Activated CD4-positive, alpha-beta T cell treated with anti-CD3 and anti-CD28 coated beads for 36 hours (primary cell): ENCODE measurements at regions not wholly inside any gene's neighbourhood (a gene's known extent, or its start where the extent isn't known, plus 50 kb on each side); places are given as distances from the start of the nearest gene placed in this dataset.
"Not testable (repeated sequence)": the region's sequence is repeated elsewhere in the genome, so short reads cannot be mapped to it uniquely, and the experiment has no call there.

Experiments
- ATAC-seq: fragments of 200-7000 bp; cut with Tn5 transposase; one replicate; pipeline ENCODE4 v1.10.0; 2021; ENCODE audit warnings: mild to moderate bottlenecking, moderate library complexity
- CTCF ChIA-PET: fragments of 350-600 bp; sonication (Branson Sonifier 250); formaldehyde crosslinking; loops from one replicate; lab custom pipeline; 2021; ENCODE audit warnings: antibody characterized with exemption; lab: Charles Lee
- POLR2A ChIA-PET: fragments of 350-600 bp; sonication (Branson Sonifier 250); formaldehyde crosslinking; loops from one replicate; lab custom pipeline; 2021; ENCODE audit warnings: antibody characterized with exemption, inconsistent platforms; lab: Charles Lee
- DNase-seq: peaks from one replicate; pipeline ENCODE4 v3.0.0-alpha.2; 2020
- H3K27ac Mint-ChIP-seq: one replicate; pipeline ENCODE4 v1.8.0; 2021; ENCODE audit warnings: mixed read lengths
- H3K27me3 Mint-ChIP-seq: one replicate; pipeline ENCODE4 v1.8.0; 2021; ENCODE audit warnings: mixed read lengths
- H3K36me3 Mint-ChIP-seq: one replicate; pipeline ENCODE4 v1.8.0; 2021; ENCODE audit warnings: low read depth, mixed read lengths
- H3K4me1 Mint-ChIP-seq: one replicate; pipeline ENCODE4 v1.8.0; 2021; ENCODE audit warnings: mixed read lengths
- H3K4me3 Mint-ChIP-seq: one replicate; pipeline ENCODE4 v1.8.0; 2021; ENCODE audit warnings: mild to moderate bottlenecking, moderate library complexity, mixed read lengths
- H3K9me3 Mint-ChIP-seq: one replicate; pipeline ENCODE4 v1.8.0; 2021; ENCODE audit warnings: low read depth, mixed read lengths
- intact Hi-C, 2 experiments: fragments of 100-400 bp; cut with DNase I in 1 of 2; cut with micrococcal nuclease in 1 of 2; formaldehyde crosslinking; loops; one replicate each; pipeline versions ENCODE4 v1.14.2 to v1.15.1; 2022 to 2024; cut with DNase I, micrococcal nuclease

- ATAC-seq (no peak), DNase-seq (no peak)
- Mint-ChIP-seq H3K27me3 (peaks cover 53% of the 10 kb centered on the region), H3K4me3 (no peak overlapping the region), H3K36me3 (peaks cover 5% of the 10 kb centered on the region), H3K4me1 (no peaks in the 10 kb centered on the region), H3K27ac (no peak overlapping the region), H3K9me3 (peaks cover 5% of the 10 kb centered on the region)
- intact Hi-C loops: no loop called here
- POLR2A ChIA-PET: no interaction called here
- CTCF ChIA-PET: no interaction called here
Observed at GRCh38 chr6:16993396-16993795, 108.5 kb upstream of the STMND1 start.

GRCh38 chr6:16991981-16992629 lies 109.7 kb upstream of the STMND1 start:
- Mint-ChIP-seq H3K27ac (no peak overlapping the region), H3K4me1 (no peaks in the 10 kb centered on the region), H3K9me3 (peaks cover 8% of the 10 kb centered on the region), H3K4me3 (no peak overlapping the region), H3K36me3 (peaks cover 5% of the 10 kb centered on the region), H3K27me3 (peaks cover 47% of the 10 kb centered on the region)
- CTCF ChIA-PET: interaction anchor here (0.7 to 1.1 kb wide), 2 partner anchors 27 to 94 kb away, joined by 3 to 4 read pairs; no protein-coding TSS in a partner anchor
- no peak for ATAC-seq
- DNase-seq: no peak
- intact Hi-C loops: no loop called here
- POLR2A ChIA-PET: no interaction called here

GRCh38 chr6:16989976-16990375 lies 111.9 kb upstream of the STMND1 start:
- H3K4me1 Mint-ChIP-seq, H3K9me3 Mint-ChIP-seq, H3K27ac Mint-ChIP-seq, H3K4me3 Mint-ChIP-seq, ATAC-seq, intact Hi-C loops, H3K36me3 Mint-ChIP-seq, DNase-seq, POLR2A ChIA-PET: not testable (repeated sequence)
- H3K27me3 Mint-ChIP-seq: peaks cover 42% of the 10 kb centered on the region
- CTCF ChIA-PET: interaction anchor here (1.2 kb wide), 1 partner anchor 26 kb away, joined by 3 read pairs; no protein-coding TSS in a partner anchor

- H3K36me3 Mint-ChIP-seq: peaks cover 5% of the 10 kb centered on the region
- intact Hi-C loops: no loop called here
- ChIA-PET POLR2A (no interaction called here), CTCF (no interaction called here)
- H3K27me3 Mint-ChIP-seq: peaks cover 43% of the 10 kb centered on the region
- H3K27ac Mint-ChIP-seq: no peak overlapping the region
- peaks cover 8% of the 10 kb centered on the region for H3K9me3 Mint-ChIP-seq
- no peaks in the 10 kb centered on the region for H3K4me1 Mint-ChIP-seq
- DNase-seq (no peak), ATAC-seq (no peak)
- no peak overlapping the region for H3K4me3 Mint-ChIP-seq
Observed at GRCh38 chr6:16989382-16989781, 112.5 kb upstream of the STMND1 start.

GRCh38 chr6:16987996-16988395 lies 113.9 kb upstream of the STMND1 start:
- H3K27ac Mint-ChIP-seq: no peak overlapping the region
- ATAC-seq (no peak), DNase-seq (no peak)
- no peaks in the 10 kb centered on the region for H3K4me1 Mint-ChIP-seq
- H3K27me3 Mint-ChIP-seq: peaks cover 45% of the 10 kb centered on the region
- peaks cover 8% of the 10 kb centered on the region for H3K9me3 Mint-ChIP-seq
- intact Hi-C loops: no loop called here
- CTCF ChIA-PET: no interaction called here
- H3K4me3 Mint-ChIP-seq: no peak overlapping the region
- POLR2A ChIA-PET: no interaction called here
- peaks cover 5% of the 10 kb centered on the region for H3K36me3 Mint-ChIP-seq

GRCh38 chr6:16985513-16986284 lies 116.2 kb upstream of the STMND1 start:
- H3K9me3 Mint-ChIP-seq: peaks cover 8% of the 10 kb centered on the region
- H3K36me3 Mint-ChIP-seq: peaks cover 5% of the 10 kb centered on the region
- peaks cover 40% of the 10 kb centered on the region for H3K27me3 Mint-ChIP-seq
- ChIA-PET CTCF (no interaction called here), POLR2A (interaction anchor here (0.5 kb wide), 1 partner anchor 285 kb away, joined by 3 read pairs; no protein-coding TSS in a partner anchor)
- no peaks in the 10 kb centered on the region for H3K4me1 Mint-ChIP-seq
- no peak for DNase-seq
- H3K4me3 Mint-ChIP-seq: no peak overlapping the region
- ATAC-seq: no peak
- H3K27ac Mint-ChIP-seq: no peak overlapping the region
- intact Hi-C loops: no loop called here

- no peak for DNase-seq
- Mint-ChIP-seq H3K9me3 (no peaks in the 10 kb centered on the region), H3K27ac (no peak overlapping the region), H3K27me3 (peaks cover 47% of the 10 kb centered on the region), H3K4me3 (no peak overlapping the region), H3K4me1 (no peaks in the 10 kb centered on the region), H3K36me3 (no peaks in the 10 kb centered on the region)
- intact Hi-C loops: no loop called here
- ChIA-PET CTCF (interaction anchor here (1.1 kb wide), 2 partner anchors 32 to 33 kb away, joined by 3 read pairs; no protein-coding TSS in a partner anchor), POLR2A (no interaction called here)
- ATAC-seq: no peak
Observed at GRCh38 chr6:16982807-16983206, 119.0 kb upstream of the STMND1 start.

GRCh38 chr6:16979677-16980370 lies 122.0 kb upstream of the STMND1 start:
- peaks cover 49% of the 10 kb centered on the region for H3K27me3 Mint-ChIP-seq
- H3K36me3 Mint-ChIP-seq: no peaks in the 10 kb centered on the region
- DNase-seq (no peak), ATAC-seq (no peak)
- H3K4me1 Mint-ChIP-seq: no peaks in the 10 kb centered on the region
- ChIA-PET POLR2A (no interaction called here), CTCF (interaction anchor here (0.8 to 1.4 kb wide), 3 partner anchors 15 to 163 kb away, joined by 3 to 5 read pairs (median 3); no protein-coding TSS in a partner anchor)
- no peak overlapping the region for H3K4me3 Mint-ChIP-seq
- no peak overlapping the region for H3K27ac Mint-ChIP-seq
- intact Hi-C loops: no loop called here
- no peaks in the 10 kb centered on the region for H3K9me3 Mint-ChIP-seq

- Mint-ChIP-seq H3K9me3 (no peaks in the 10 kb centered on the region), H3K36me3 (no peaks in the 10 kb centered on the region), H3K4me3 (no peak overlapping the region), H3K27me3 (peaks cover 47% of the 10 kb centered on the region), H3K4me1 (no peaks in the 10 kb centered on the region), H3K27ac (no peak overlapping the region)
- ChIA-PET CTCF (interaction anchor here (0.5 to 1.4 kb wide), 3 partner anchors 13 to 483 kb away, joined by 3 to 5 read pairs (median 3); no protein-coding TSS in a partner anchor), POLR2A (no interaction called here)
- intact Hi-C loops: no loop called here
- peak; percentile 71 for ATAC-seq
- DNase-seq: no peak
Observed at GRCh38 chr6:16978686-16979085, 123.2 kb upstream of the STMND1 start.

GRCh38 chr6:16976385-16977183 lies 125.3 kb upstream of the STMND1 start:
- ATAC-seq: no peak
- peaks cover 51% of the 10 kb centered on the region for H3K27me3 Mint-ChIP-seq
- no peaks in the 10 kb centered on the region for H3K9me3 Mint-ChIP-seq
- no peak overlapping the region for H3K4me3 Mint-ChIP-seq
- CTCF ChIA-PET: no interaction called here
- no peak overlapping the region for H3K27ac Mint-ChIP-seq
- intact Hi-C loops: no loop called here
- peaks cover 15% of the 10 kb centered on the region for H3K4me1 Mint-ChIP-seq
- POLR2A ChIA-PET: no interaction called here
- no peak for DNase-seq
- H3K36me3 Mint-ChIP-seq: no peaks in the 10 kb centered on the region
